ENCODE measurements at regions not wholly inside any gene's neighbourhood (a gene's known extent, or its start where the extent isn't known, plus 50 kb on each side); places are given as distances from the start of the nearest gene placed in this dataset.

DNA sequence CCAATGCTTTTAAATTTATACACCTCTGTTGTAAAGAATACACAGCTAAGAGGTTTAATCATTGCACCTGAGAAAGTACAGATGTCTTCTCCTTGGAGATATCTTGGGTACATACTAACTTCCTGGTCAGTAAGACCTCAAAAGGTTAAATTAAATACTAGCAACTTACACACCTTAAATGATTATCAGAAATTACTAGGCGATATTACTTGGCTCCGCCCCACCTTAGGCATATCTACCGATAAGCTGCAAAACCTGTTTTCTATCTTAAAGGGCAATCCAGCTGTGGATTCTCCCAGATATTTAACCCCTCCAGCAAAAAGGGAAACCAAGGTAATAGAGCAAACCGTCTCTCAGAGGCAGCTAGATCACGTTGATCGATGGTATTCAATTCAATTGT is 819.4 kb downstream of the FAM133A start:
- TF ChIP-seq, protein P1, sequence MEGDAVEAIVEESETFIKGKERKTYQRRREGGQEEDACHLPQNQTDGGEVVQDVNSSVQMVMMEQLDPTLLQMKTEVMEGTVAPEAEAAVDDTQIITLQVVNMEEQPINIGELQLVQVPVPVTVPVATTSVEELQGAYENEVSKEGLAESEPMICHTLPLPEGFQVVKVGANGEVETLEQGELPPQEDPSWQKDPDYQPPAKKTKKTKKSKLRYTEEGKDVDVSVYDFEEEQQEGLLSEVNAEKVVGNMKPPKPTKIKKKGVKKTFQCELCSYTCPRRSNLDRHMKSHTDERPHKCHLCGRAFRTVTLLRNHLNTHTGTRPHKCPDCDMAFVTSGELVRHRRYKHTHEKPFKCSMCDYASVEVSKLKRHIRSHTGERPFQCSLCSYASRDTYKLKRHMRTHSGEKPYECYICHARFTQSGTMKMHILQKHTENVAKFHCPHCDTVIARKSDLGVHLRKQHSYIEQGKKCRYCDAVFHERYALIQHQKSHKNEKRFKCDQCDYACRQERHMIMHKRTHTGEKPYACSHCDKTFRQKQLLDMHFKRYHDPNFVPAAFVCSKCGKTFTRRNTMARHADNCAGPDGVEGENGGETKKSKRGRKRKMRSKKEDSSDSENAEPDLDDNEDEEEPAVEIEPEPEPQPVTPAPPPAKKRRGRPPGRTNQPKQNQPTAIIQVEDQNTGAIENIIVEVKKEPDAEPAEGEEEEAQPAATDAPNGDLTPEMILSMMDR (IDR thresholded peaks at IDR 0.05) = no peak
- Histone ChIP-seq H3K36me3 (ENCODE audit: insufficient read depth in 1 of 2, low read depth in 1 of 2) (no peaks in the 10 kb centered on the region), H3K4me1 (no peaks in the 10 kb centered on the region), H3K4me3 (no peak overlapping the region), H3K27me3 (ENCODE audit: insufficient read depth in 3 of 3, low read length in 2 of 3) (no peaks in the 10 kb centered on the region), H3K27ac (no peak overlapping the region), H3K9me3 (no peaks in the 10 kb centered on the region)
- WGBS, 3 donors = 78 to 82% (median 79%) methylated on average over 6 of the region's 6 CpGs
- ATAC-seq (no peak), DNase-seq (no peak)
- intact Hi-C loops (cut with DNase I) = no loop called here

DNA sequence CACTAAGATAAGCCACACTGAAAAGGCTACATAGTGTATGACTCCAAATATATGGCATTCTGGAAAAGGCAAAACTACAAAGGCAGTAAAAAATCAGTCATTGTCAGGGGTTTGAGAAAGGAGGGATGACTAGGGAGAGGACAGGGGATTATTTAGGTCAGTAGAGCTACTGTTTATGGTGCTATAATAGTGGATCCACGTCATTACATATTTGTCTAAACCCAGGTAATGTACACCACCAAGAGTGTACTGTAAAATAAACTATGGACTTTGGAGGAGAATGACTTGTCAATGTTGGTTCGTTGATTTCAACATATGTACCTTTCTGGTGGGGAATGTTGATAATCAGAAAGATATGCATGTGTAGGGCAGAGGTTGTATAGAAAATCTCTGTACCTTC is 837.6 kb downstream of the FAM133A start:
- H3K4me1 ChIP-seq = no peaks in the 10 kb centered on the region
- TF ChIP-seq, protein P1 (IDR thresholded peaks at IDR 0.05) = no peak
- no peaks in the 10 kb centered on the region for H3K27me3 ChIP-seq (ENCODE audit: insufficient read depth in 3 of 3, low read length in 2 of 3)
- DNase-seq = no peak
- ATAC-seq = no peak
- H3K27ac ChIP-seq = no peak overlapping the region
- WGBS, 3 donors = 29 to 58% (median 55%) methylated on average over 2 of the region's 2 CpGs
- H3K9me3 ChIP-seq = no peaks in the 10 kb centered on the region
- intact Hi-C loops (cut with DNase I) = no loop called here
- H3K36me3 ChIP-seq (ENCODE audit: insufficient read depth in 1 of 2, low read depth in 1 of 2) = no peaks in the 10 kb centered on the region
- no peak overlapping the region for H3K4me3 ChIP-seq

DNA sequence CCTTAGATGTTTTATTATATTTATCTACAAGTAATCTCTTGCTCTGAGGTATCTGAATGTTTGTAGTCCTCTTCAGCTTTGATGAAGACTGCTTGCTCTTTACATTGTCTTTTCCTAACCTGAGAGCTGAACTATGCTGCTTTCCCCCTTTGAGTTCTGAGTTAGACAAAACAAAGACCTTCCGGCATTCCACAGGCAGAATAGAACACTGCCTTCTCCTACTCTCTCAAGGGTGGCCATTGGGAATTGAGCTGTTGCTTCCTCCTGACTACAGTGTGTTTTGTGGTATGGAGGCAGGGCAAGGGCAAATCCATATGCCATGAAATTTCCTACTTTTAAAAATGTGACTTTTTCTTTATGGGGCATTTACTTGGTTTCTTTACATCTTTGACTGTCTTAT is 841.0 kb downstream of the FAM133A start:
- TF ChIP-seq, protein P1 (IDR thresholded peaks at IDR 0.05) = no peak
- 67 to 89% (median 86%) methylated on average over 1 of the region's 1 CpG for whole genome bisulfite sequencing, 3 donors
- DNase-seq (no peak), ATAC-seq (no peak)
- Histone ChIP-seq H3K4me1 (no peaks in the 10 kb centered on the region), H3K36me3 (ENCODE audit: insufficient read depth in 1 of 2, low read depth in 1 of 2) (no peaks in the 10 kb centered on the region), H3K4me3 (no peak overlapping the region), H3K27me3 (ENCODE audit: insufficient read depth in 3 of 3, low read length in 2 of 3) (no peaks in the 10 kb centered on the region), H3K9me3 (peaks cover 4% of the 10 kb centered on the region), H3K27ac (no peak overlapping the region)
- intact Hi-C loops (cut with DNase I) = no loop called here

- H3K4me1 ChIP-seq = no peaks in the 10 kb centered on the region
- peaks cover 14% of the 10 kb centered on the region for H3K9me3 ChIP-seq
- H3K27me3 ChIP-seq (ENCODE audit: insufficient read depth in 3 of 3, low read length in 2 of 3) = peaks cover 0 to 4% (median 0%) of the 10 kb centered on the region in 3 donors
- H3K36me3 ChIP-seq (ENCODE audit: insufficient read depth in 1 of 2, low read depth in 1 of 2) = no peaks in the 10 kb centered on the region
- 26 to 64% (median 56%) methylated on average over 1 of the region's 1 CpG for WGBS, 3 donors
- no peak overlapping the region for H3K27ac ChIP-seq
- TF ChIP-seq, protein P1 (IDR thresholded peaks at IDR 0.05) = no peak
- DNase-seq = peak in 1 of 2 donors; percentile 21
- intact Hi-C loops (cut with DNase I) = no loop called here
- no peak overlapping the region for H3K4me3 ChIP-seq
- no peak for ATAC-seq
Observed at GRCh38 chrX:94524867-94525266, 850.9 kb downstream of the FAM133A start.

- Histone ChIP-seq H3K27ac (no peak overlapping the region), H3K4me3 (no peak overlapping the region), H3K4me1 (no peaks in the 10 kb centered on the region), H3K9me3 (peaks cover 14% of the 10 kb centered on the region), H3K36me3 (ENCODE audit: insufficient read depth in 1 of 2, low read depth in 1 of 2) (no peaks in the 10 kb centered on the region), H3K27me3 (ENCODE audit: insufficient read depth in 3 of 3, low read length in 2 of 3) (no peaks in the 10 kb centered on the region)
- WGBS, 3 donors = 66 to 72% (median 69%) methylated on average over 2 of the region's 2 CpGs
- ATAC-seq (no peak), DNase-seq (no peak)
- TF ChIP-seq, protein P1 (IDR thresholded peaks at IDR 0.05) = no peak
- intact Hi-C loops (cut with DNase I) = no loop called here
Observed at GRCh38 chrX:94545722-94546121, 871.7 kb downstream of the FAM133A start.

Data from psoas muscle (tissue), 7 donors.